Esophagus squamous epithelium (tissue), 4 donors: ENCODE measurements at regions not wholly inside any gene's neighbourhood (a gene's known extent, or its start where the extent isn't known, plus 50 kb on each side); places are given as distances from the start of the nearest gene placed in this dataset.

Experiments
- CTCF ChIP-seq, 6 experiments: fragments of 450-650 bp in 4 of 6; fragments of 200-600 bp in 2 of 6; sonication (generic) in 2 of 6; IDR thresholded peaks; one replicate each; pipeline ENCODE4 v1.5.1; 2016 to 2019; ENCODE audit warnings: antibody characterized with exemption in 6 of 6, mild to moderate bottlenecking in 4 of 6, moderate library complexity in 4 of 6
- POLR2A ChIP-seq, 4 donors: fragments of 450-650 bp; IDR thresholded peaks; one replicate each; pipeline ENCODE4 v1.6.1; 2017; ENCODE audit warnings: antibody characterized with exemption in 4 of 4, mild to moderate bottlenecking in 4 of 4, moderate library complexity in 3 of 4

GRCh38 chr21:31459457-31459856 lies 115.4 kb upstream of the TIAM1 start:
- no peak for TF ChIP-seq CTCF (IDR thresholded peaks at IDR 0.05)
- no peak for TF ChIP-seq POLR2A (IDR thresholded peaks at IDR 0.05)
